ENCODE measurements at regions not wholly inside any gene's neighbourhood (a gene's known extent, or its start where the extent isn't known, plus 50 kb on each side); places are given as distances from the start of the nearest gene placed in this dataset.

- in situ Hi-C loops (cut with MboI) (no loop called here), intact Hi-C loops (cut with micrococcal nuclease) (no loop called here)
- no peaks in the 10 kb centered on the region for H3K36me3 ChIP-seq (ENCODE audit: control insufficient read depth, insufficient read depth, low read length)
- ChIA-PET POLR2A (no interaction called here), CTCF (ENCODE audit: low intra/inter-chr PET ratio) (no interaction called here)
- 0 out of 2 replicates have a peak, but pooled peaks cover 2% of the 10 kb centered on the region for H3K9me3 ChIP-seq (replicated peaks; ENCODE audit: control insufficient read depth, insufficient read depth, low read depth, low read length)
- TF ChIP-seq MEF2D (tag; conservative IDR thresholded peaks at IDR 0.05; ENCODE audit: low read depth) (no peak), NR2F6 (CRISPR knock-in tag; IDR thresholded peaks at IDR 0.05) (no peak), RFX5 (IDR thresholded peaks at IDR 0.05; ENCODE audit: low read depth, low read length) (no peak), ZNF655 (CRISPR knock-in tag; IDR thresholded peaks at IDR 0.05) (no peak), AFF4 (CRISPR knock-in tag; IDR thresholded peaks at IDR 0.05) (no peak), ZNF134 (CRISPR knock-in tag; conservative IDR thresholded peaks at IDR 0.05) (no peak), RFX7 (CRISPR knock-in tag; IDR thresholded peaks at IDR 0.05) (no peak), DNMT1 (IDR thresholded peaks at IDR 0.05) (no peak), RERE (CRISPR knock-in tag; IDR thresholded peaks at IDR 0.05; ENCODE audit: borderline replicate concordance) (no peak)
- H3K4me1 ChIP-seq (replicated peaks in 1 of 2; ENCODE audit: control insufficient read depth in 2 of 2, insufficient read depth in 2 of 2, low read length in 2 of 2): no peaks in the 10 kb centered on the region
- H3K79me2 ChIP-seq (ENCODE audit: control insufficient read depth, insufficient read depth, low read length): no peaks in the 10 kb centered on the region
- no peak overlapping the region for H3K4me2 ChIP-seq (ENCODE audit: insufficient read depth, low read length)
- DNase-seq (ENCODE audit: extremely low read depth in 1 of 4, low spot score in 3 of 4) (no peak), ATAC-seq (no peak), FAIRE-seq (no peak)
- no peaks in the 10 kb centered on the region for H3K27me3 ChIP-seq (ENCODE audit: control insufficient read depth in 2 of 2, insufficient read depth in 2 of 2, low read length in 2 of 2)
- H4K20me1 ChIP-seq (replicated peaks; ENCODE audit: control insufficient read depth, insufficient read depth, low read length): no peaks in the 10 kb centered on the region
- H3K4me3 ChIP-seq: no peak overlapping the region
- no peak overlapping the region for H2AFZ ChIP-seq (ENCODE audit: low read depth, low read length)
- H3K27ac ChIP-seq (ENCODE audit: extremely low read depth, low read depth, low read length): no peak overlapping the region
- no peak overlapping the region for H3K9ac ChIP-seq (ENCODE audit: insufficient read depth in 1 of 2, low read depth in 2 of 2, low read length in 2 of 2)
- no peaks in the 10 kb centered on the region for H3K9me1 ChIP-seq (ENCODE audit: control insufficient read depth, insufficient read depth, low read length)
- 5% methylated on average over 3 of the region's 3 CpGs for WGBS (ENCODE audit: insufficient coverage, low coverage, missing lambda C conversion rate)
- no TSS peak for BruUV-seq (replicated peaks)
Measured at GRCh38 chr13:69601661-69602060, 506.0 kb upstream of the ATXN8OS start.

Measured in K562 (cell line).